HG03045 (cell line): ENCODE measurements at regions not wholly inside any gene's neighbourhood (a gene's known extent, or its start where the extent isn't known, plus 50 kb on each side); places are given as distances from the start of the nearest gene placed in this dataset.
"Not testable (repeated sequence)": the region's sequence is repeated elsewhere in the genome, so short reads cannot be mapped to it uniquely, and the experiment has no call there.

ENCODE experiments used
- ATAC-seq: cut with Tn5 transposase; IDR thresholded peaks from one replicate; pipeline ENCODE4 v1.9.1; 2021; ENCODE audit warnings: mild to moderate bottlenecking, moderate library complexity; ENCODE audit not compliant: unreplicated experiment

- no peak for ATAC-seq
Observed at GRCh38 chr11:96447208-96448110, 57.6 kb downstream of the JRKL start.

GRCh38 chr11:96448225-96448624 lies 58.4 kb downstream of the JRKL start:
- ATAC-seq, result no peak

DNA sequence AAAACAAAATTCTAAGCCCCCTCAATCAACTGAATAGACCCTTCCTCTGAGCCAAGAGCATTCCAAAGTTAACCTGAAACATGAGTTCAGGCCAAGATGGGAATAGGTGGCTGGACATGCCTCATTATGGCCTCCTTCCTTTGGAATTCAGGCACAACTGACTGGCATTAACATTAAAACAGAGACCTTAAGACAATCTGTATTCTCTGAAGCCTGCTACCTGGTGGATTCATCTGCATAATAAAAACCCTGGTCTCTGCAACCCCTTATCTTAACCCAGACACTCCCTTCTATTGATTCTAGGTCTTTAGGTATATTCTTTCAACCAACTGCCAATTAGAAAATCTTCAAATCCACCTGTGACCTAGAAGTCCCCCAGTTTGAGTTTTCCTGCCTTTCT lies 66.3 kb downstream of the JRKL start:
- ATAC-seq, result no peak

DNA sequence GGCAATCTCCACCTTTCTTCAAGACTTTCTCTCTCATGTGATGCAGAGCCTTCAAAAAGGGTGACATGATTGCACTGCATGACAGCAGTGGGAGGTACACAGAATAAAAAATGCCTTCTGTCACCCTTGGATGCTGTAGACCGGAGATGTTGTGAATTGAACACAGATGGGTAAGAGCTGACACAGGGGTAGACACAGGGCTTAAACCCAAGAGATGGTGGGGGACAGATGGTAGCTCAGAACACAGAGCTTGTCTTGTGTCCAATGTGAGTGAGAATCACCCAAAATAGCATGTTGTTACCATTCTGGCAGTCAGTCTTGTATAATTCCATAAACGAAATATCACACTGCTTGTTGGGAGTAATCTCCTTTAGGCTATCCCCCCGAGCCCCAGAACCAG lies 69.9 kb downstream of the JRKL start:
- ATAC-seq, result no peak

GRCh38 chr11:96461871-96462270 lies 72.1 kb downstream of the JRKL start:
- ATAC-seq, result no peak

DNA sequence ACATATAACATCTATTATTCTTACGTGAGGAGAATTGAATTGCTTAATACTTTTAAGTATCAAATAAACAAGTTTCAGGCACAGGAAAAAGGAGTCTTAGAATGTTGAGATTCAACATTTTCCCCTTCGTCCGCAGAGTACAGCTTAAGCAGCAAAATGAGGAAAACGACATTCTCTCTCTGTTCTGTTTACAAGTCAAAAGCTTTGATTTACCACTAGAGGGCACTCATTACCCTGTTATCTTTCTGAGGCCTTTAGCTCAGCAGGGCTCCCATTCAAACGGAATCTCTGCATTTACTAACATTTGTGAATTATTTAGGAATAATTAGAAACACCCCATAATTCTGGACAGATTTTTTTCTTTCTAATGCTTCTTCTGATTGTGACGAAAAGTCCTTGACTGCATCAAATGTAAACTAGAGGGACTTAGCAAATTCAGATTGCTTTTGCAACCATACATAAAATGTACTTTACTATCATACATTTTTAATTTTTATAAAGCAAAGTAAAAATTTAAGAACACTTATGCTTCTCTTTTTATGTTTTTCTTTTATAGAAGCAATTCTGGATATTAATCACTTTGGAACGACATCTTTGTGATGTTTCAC lies 75.0 kb downstream of the JRKL start:
- ATAC-seq, result peak; percentile 63

GRCh38 chr11:96465512-96465911 lies 75.7 kb downstream of the JRKL start:
- ATAC-seq, result no peak

DNA sequence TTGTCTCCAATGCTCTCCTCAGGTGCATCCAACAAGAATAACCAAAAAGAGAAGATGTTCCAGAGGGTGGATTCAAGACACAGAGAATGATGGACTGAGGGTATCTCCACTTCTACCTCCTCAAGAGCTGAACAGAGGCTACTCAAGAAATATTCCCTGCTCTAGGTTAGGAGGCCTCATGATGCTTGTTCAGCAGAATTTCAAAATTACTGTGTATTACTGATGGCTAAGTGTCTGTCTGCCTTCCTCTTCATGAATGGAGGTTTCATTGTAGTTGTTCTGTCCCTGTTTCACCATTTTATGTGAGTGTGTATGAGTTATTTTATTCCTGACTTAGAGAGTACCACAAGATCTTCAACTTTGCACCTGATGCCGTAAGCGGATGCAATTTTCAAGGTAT lies 76.8 kb downstream of the JRKL start:
- no peak for ATAC-seq

DNA sequence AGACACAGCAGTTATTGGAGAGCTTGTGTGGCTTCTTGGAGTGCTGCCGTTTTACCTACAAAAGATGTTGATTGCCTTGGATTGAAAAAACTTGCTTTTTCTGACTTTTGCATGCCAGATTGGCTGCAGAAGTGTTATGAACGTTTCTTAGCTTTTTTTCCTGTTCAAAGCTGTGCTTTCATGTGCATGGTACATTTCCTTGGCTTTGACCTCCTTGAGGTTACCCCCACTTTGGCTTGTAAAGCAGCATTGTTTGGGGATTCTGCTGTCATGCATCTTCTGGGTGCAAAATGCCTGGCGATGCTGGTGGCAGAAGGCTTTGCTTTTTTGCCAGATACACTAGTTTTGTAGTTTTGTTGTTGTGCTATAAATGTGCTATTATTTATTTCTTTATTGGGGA lies 80.0 kb downstream of the JRKL start:
- no peak for ATAC-seq

DNA sequence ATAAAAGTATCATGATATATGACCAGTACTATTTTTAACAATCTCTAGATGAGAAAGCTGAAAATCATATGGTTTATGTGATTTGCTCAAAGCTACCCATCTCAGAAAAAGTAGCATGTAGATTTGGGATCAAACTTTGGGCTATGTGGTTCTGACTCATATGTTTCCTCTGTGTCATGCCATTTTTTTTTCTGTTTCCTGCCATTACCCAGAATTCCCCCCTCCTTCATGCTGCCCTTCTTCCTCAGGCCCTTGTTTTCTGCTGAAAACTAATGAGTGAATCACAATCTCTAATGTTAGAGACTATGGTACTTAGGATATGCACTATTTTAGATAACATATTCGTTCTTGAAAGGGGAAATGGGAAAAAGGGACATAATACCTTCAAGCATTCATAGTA lies 80.7 kb downstream of the JRKL start:
- no peak for ATAC-seq

GRCh38 chr11:96472085-96472484 lies 82.3 kb downstream of the JRKL start:
- ATAC-seq, result peak; percentile 50

GRCh38 chr11:96474263-96474662 lies 84.5 kb downstream of the JRKL start:
- no peak for ATAC-seq

DNA sequence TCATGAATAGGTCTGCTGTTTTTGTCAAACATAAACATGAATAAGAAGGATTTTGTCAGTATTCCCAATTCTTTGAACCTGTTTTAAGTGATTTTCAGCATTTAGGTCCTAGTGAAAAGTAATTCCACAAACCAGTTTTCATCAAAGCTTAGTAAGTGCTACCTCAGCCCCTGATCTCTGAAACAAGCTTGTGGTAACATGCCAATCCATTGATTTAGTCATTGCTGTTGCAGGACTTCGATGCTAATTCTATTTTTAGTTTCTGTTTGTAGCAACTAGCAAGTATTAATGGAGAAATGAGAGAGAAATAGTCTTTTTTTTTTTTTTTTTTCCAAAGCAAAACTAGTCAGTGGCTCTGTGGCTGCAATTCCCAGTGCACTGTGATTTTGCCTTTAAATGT lies 91.4 kb downstream of the JRKL start:
- no peak for ATAC-seq

DNA sequence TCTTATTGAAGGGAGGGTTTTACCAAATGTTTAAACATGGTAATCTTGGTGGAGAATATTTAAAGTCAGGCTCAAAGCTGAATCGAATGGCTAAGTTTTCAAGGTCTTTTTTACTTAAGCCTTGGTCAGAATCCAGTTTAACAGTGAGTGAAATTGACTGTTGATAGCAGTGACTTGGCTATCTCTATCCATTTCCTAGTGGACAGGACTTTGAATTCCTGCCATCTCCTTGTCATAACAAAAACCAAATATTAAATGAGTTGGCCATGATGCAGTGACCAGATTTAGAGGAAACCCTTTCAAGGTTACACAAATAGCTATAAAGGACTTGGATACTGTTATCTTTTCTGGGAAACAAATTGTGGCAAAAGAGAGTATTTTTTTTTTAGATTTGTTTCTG lies 92.0 kb downstream of the JRKL start:
- no peak for ATAC-seq

DNA sequence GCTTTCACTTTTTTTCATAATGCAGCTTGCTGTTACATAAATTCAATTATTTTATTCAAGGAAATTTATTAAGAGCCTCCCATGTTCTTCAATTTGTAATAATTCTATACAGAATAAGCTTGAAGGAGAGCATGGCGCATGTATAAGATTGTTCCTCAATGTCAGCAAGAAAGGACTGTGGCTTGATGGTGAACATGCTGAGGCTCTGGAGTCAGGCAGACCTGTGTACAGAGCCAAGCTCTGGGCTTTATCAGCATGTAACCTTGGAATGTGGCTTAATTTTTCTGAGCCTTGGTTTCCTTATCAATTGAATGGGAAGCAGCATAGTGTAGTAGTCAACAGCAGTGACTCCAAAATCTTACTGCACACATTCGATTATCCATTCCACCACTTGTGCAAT lies 92.4 kb downstream of the JRKL start:
- ATAC-seq, result no peak

DNA sequence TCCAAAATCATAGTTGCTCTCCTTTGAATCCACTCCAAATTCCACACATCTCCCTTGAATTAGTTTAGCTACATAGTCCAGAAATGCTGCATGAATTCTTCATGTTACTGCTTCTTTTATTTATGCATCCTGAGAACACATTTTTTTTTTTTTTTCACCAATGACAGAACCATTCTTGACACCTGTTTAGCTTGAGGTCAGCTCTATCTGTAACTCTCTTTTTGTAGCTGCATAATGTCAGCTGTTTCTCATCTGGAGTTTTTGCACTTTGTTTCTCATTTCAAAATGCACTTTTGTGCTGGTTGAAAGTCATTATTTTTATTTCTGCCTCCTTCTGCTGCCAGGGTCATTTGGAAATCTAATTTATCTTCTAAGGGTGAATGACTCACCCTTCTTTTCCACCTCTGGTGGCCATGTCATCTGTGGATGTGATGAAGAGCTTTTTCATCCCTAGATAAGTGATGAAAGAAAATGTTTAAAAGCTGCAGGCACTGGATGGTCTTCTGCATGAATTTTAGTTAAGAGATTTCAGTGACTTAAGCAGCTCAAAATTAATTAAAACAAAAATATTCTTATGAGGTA lies 93.7 kb downstream of the JRKL start:
- ATAC-seq, result no peak

- no peak for ATAC-seq
Observed at GRCh38 chr11:96484361-96484760, 94.5 kb downstream of the JRKL start.

- no peak for ATAC-seq
Observed at GRCh38 chr11:96486890-96487611, 97.2 kb downstream of the JRKL start.

DNA sequence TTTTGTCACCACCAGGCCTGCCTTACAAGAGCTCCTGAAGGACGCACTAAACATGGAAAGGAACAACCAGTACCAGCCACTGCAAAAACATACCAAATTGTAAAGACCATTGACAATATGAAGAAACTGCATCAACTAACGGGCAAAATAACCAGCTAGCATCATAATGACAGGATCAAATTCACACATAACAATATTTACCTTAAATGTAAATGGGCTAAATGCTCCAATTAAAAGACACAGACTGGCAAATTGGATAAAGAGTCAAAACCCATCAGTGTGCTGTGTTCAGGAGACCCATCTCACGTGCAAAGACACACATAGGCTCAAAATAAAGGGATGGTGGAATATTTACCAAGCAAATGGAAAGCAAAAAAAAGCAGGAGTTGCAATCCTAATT lies 99.1 kb downstream of the JRKL start:
- ATAC-seq, result not testable (repeated sequence)

DNA sequence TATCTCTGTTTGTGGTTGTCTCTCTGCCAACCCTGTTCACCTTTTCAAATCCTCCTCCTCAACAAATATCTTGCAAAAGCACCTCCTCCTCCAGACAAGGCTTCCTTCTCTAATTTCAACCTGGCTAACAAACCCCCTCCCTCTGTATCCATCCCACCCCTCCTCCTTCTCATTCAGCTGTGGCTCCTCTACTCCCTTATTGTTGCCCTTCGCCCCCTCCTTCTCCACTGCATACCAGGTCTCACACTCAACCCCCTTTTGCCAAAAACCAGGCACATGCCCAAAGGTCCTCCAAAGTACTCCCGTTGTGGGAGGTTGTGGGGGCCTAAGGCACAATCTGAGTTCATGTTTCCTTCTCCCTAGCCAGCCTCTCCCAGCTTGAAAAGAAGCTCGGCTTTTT lies 110.6 kb downstream of the JRKL start:
- ATAC-seq, result no peak

- no peak for ATAC-seq
Observed at GRCh38 chr11:96506041-96506440, 116.2 kb downstream of the JRKL start.

DNA sequence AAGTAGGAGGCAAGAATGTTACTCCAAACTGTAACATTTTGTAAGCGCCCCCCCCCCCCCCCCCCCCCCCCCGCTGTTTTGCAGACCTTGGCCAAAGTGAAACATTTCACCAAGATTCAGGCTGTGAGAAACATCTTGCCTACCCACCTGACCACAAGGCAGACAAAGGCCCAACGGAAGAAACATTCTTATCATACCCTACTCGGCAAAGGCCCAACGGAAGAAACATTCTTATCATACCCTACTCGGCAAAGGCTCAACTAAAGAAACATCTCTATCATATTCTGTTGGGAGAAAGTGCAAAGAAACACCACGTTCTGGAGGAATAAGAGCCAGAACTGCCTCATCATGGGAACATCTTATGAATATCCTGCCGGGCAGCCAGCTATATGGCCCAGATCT lies 117.1 kb downstream of the JRKL start:
- ATAC-seq, result no peak
